HEK293 (cell line): ENCODE measurements at regions not wholly inside any gene's neighbourhood (a gene's known extent, or its start where the extent isn't known, plus 50 kb on each side); places are given as distances from the start of the nearest gene placed in this dataset.

Source experiments
- CTCF ChIA-PET: fragments of 350-600 bp; formaldehyde crosslinking; extraction: SDS; loops from one replicate; lab custom pipeline; 2021; ENCODE audit warnings: antibody characterized with exemption; lab: Yijun Ruan, JAX
- POLR2A ChIA-PET: fragments of 300-600 bp; formaldehyde crosslinking; extraction: SDS; loops from one replicate; lab custom pipeline; 2020; ENCODE audit warnings: antibody characterized with exemption, inconsistent platforms; lab: Yijun Ruan, JAX
- H3K27ac ChIP-seq: fragments of 200-500 bp; sonication (Bioruptor generic); 2 replicates; pipeline ENCODE4 v1.5.1; 2014; ENCODE audit warnings: low read depth, low read length, control low read depth, inconsistent platforms; ENCODE audit errors: extremely low read depth
- H3K36me3 ChIP-seq, 2 experiments: fragments of 200-500 bp in 1 of 2; sonication (Bioruptor generic) in 1 of 2; 1 replicate in 1 of 2; 2 replicates in 1 of 2; pipeline ENCODE4 v1.5.1; 2014 to 2017; ENCODE audit warnings: inconsistent platforms in 2 of 2, low read length in 2 of 2; ENCODE audit not compliant: control insufficient read depth in 2 of 2, insufficient read depth in 1 of 2
- H3K4me1 ChIP-seq: fragments of 200-500 bp; sonication (Bioruptor generic); 2 replicates; pipeline ENCODE4 v1.5.1; 2014; ENCODE audit warnings: mild to moderate bottlenecking, low read length, inconsistent platforms; ENCODE audit not compliant: control insufficient read depth, insufficient read depth
- H3K4me3 ChIP-seq: 2 replicates; pipeline ENCODE4 v1.5.1; 2011; ENCODE audit warnings: low read depth, mild to moderate bottlenecking, control low read depth, low read length, moderate library complexity
- H3K9me3 ChIP-seq: fragments of 200-500 bp; sonication (Bioruptor generic); 2 replicates; pipeline ENCODE4 v1.5.1; 2014; ENCODE audit warnings: low read depth, low read length, inconsistent platforms; ENCODE audit not compliant: control insufficient read depth, insufficient read depth
- REPIN1 ChIP-seq: fragments of 450-650 bp; formaldehyde crosslinking; IDR thresholded peaks from 2 replicates; pipeline ENCODE4 v1.5.1; 2017; ENCODE audit warnings: missing biosample characterization, missing genetic modification characterization, low read depth
- ZBTB8A ChIP-seq: fragments of 450-650 bp; formaldehyde crosslinking; IDR thresholded peaks from 2 replicates; pipeline ENCODE4 v1.5.1; 2016; ENCODE audit warnings: missing biosample characterization, missing genetic modification characterization
- ZNF132 ChIP-seq: fragments of 450-650 bp; formaldehyde crosslinking; IDR thresholded peaks from 2 replicates; pipeline ENCODE4 v1.5.1; 2017; ENCODE audit warnings: missing biosample characterization, missing genetic modification characterization, borderline replicate concordance
- ZNF621 ChIP-seq: fragments of 450-650 bp; formaldehyde crosslinking; IDR thresholded peaks from 2 replicates; pipeline ENCODE4 v1.5.1; 2017; ENCODE audit warnings: missing biosample characterization, missing genetic modification characterization
- ZNF624 ChIP-seq: fragments of 450-650 bp; formaldehyde crosslinking; IDR thresholded peaks from 2 replicates; pipeline ENCODE4 v1.5.1; 2017; ENCODE audit warnings: missing biosample characterization, missing genetic modification characterization
- ZNF670 ChIP-seq: fragments of 450-650 bp; formaldehyde crosslinking; IDR thresholded peaks from 2 replicates; pipeline ENCODE4 v1.5.1; 2016; ENCODE audit warnings: missing biosample characterization, missing genetic modification characterization, low read depth
- ZNF701 ChIP-seq: fragments of 450-650 bp; formaldehyde crosslinking; IDR thresholded peaks from 2 replicates; pipeline ENCODE4 v1.5.1; 2016; ENCODE audit warnings: missing biosample characterization, missing genetic modification characterization
- TF ChIP-seq, protein P1 (sequence below): fragments of 450-650 bp; formaldehyde crosslinking; IDR thresholded peaks from 2 replicates; pipeline ENCODE4 v1.5.1; 2017; ENCODE audit warnings: missing biosample characterization, missing genetic modification characterization

DNA sequence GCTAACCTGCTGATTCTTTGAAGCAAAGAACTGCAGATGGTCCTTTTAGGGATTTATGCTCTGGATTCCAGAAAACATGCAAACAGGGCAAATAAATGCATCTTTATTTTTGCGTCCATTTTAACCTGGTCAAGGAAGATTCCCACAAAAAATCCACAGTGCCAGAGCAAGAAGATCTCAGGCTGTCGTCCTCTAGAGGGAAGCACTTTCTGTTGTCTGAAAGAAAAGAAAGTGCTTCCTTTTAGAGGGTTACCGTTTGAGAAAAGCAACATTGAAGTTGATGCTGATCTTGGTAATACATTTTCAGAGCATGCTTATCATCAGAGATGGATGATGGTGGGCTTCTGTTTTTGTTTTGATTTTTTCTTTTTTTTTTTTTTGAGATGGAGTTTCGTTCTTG, 75.5 kb downstream of the DPRX start:
- Histone ChIP-seq H3K9me3 (no peaks in the 10 kb centered on the region), H3K36me3 (no peaks in the 10 kb centered on the region), H3K4me3 (no peak overlapping the region), H3K4me1 (no peaks in the 10 kb centered on the region), H3K27ac (no peak overlapping the region)
- TF ChIP-seq ZNF670 (tag by site-specific recombination) (no peak), ZNF621 (no peak), REPIN1 (tag by site-specific recombination) (no peak)
- POLR2A ChIA-PET: no interaction called here
- CTCF ChIA-PET: interaction anchor here (0.6 kb wide), 1 partner anchor 464 kb away, joined by 3 read pairs; no protein-coding TSS in a partner anchor

DNA sequence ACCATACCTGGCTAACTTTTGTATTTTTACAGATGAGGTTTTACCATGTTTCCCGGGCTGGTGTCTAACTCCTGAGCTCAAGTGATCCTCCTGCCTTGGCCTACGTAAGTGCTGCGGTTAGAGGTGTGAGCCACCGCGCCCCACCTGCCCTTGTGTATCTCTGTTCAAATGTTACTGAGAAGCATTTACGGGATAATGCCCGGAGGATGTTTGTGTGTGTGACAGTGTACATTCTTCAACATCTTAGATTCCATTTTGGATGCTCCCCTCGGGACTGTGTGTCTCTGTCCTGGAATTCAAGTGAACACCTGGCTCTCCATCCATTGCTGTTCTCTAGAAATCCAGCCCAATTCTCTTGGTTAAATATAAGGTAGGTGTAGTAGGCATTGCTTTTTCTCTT, 93.7 kb downstream of the NLRP12 start:
- ChIA-PET CTCF (no interaction called here), POLR2A (no interaction called here)
- Histone ChIP-seq H3K27ac (no peak overlapping the region), H3K4me3 (no peak overlapping the region), H3K36me3 (no peaks in the 10 kb centered on the region)
- no peak for TF ChIP-seq ZNF624
- TF ChIP-seq ZNF132 (tag by site-specific recombination): no peak
- TF ChIP-seq, protein P1, sequence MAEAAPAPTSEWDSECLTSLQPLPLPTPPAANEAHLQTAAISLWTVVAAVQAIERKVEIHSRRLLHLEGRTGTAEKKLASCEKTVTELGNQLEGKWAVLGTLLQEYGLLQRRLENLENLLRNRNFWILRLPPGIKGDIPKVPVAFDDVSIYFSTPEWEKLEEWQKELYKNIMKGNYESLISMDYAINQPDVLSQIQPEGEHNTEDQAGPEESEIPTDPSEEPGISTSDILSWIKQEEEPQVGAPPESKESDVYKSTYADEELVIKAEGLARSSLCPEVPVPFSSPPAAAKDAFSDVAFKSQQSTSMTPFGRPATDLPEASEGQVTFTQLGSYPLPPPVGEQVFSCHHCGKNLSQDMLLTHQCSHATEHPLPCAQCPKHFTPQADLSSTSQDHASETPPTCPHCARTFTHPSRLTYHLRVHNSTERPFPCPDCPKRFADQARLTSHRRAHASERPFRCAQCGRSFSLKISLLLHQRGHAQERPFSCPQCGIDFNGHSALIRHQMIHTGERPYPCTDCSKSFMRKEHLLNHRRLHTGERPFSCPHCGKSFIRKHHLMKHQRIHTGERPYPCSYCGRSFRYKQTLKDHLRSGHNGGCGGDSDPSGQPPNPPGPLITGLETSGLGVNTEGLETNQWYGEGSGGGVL (tag by site-specific recombination): no peak
- TF ChIP-seq ZNF701 (tag by site-specific recombination): no peak
- no peak for TF ChIP-seq ZBTB8A
- TF ChIP-seq, all 188 proteins: peak for 0
- no peaks in the 10 kb centered on the region for H3K4me1 ChIP-seq
- H3K9me3 ChIP-seq: no peaks in the 10 kb centered on the region
